ENCODE measurements at regions not wholly inside any gene's neighbourhood (a gene's known extent, or its start where the extent isn't known, plus 50 kb on each side); places are given as distances from the start of the nearest gene placed in this dataset.

- TF ChIP-seq PRDM2 (tag by site-specific recombination; IDR thresholded peaks at IDR 0.05; ENCODE audit: borderline replicate concordance) (no peak), ZNF624 (tag by site-specific recombination; IDR thresholded peaks at IDR 0.05) (no peak), CTCF (tag by site-specific recombination; IDR thresholded peaks at IDR 0.05) (no peak), ZNF768 (tag by site-specific recombination; IDR thresholded peaks at IDR 0.05) (no peak), KLF1 (tag by site-specific recombination; IDR thresholded peaks at IDR 0.05) (no peak), ZNF76 (tag by site-specific recombination; IDR thresholded peaks at IDR 0.05; ENCODE audit: borderline replicate concordance, low read depth) (no peak)
Measured at GRCh38 chr5:68420476-68421344, 205.2 kb downstream of the PIK3R1 start.
